ENCODE measurements at regions not wholly inside any gene's neighbourhood (a gene's known extent, or its start where the extent isn't known, plus 50 kb on each side); places are given as distances from the start of the nearest gene placed in this dataset.

- Histone ChIP-seq H4K20me1 (ENCODE audit: control insufficient read depth, insufficient read depth, low read length, poor library complexity, severe bottlenecking) (no peaks in the 10 kb centered on the region), H3K36me3 (replicated peaks in 1 of 2; ENCODE audit: control extremely low read depth in 1 of 2, control insufficient read depth in 1 of 2, extremely low read depth in 1 of 2, insufficient read depth in 2 of 2, low read length in 1 of 2) (no peaks in the 10 kb centered on the region), H3K4me1 (ENCODE audit: control insufficient read depth in 2 of 2, insufficient read depth in 2 of 2, low read length in 2 of 2) (peaks cover 0 to 3% of the 10 kb centered on the region in 2 donors), H3K4me3 (ENCODE audit: control extremely low read depth in 1 of 5, extremely low read depth in 1 of 5, insufficient read depth in 1 of 5, low read depth in 2 of 5, low read length in 4 of 5) (no peak overlapping the region), H3K79me2 (ENCODE audit: control insufficient read depth, insufficient read depth, low read length) (no peaks in the 10 kb centered on the region), H3K9ac (ENCODE audit: low read length) (no peak overlapping the region), H3K27ac (ENCODE audit: low read length in 2 of 2) (no peak overlapping the region), H3K4me2 (replicated peaks; ENCODE audit: low read depth, low read length, poor library complexity, severe bottlenecking) (no peak overlapping the region), H2AFZ (ENCODE audit: insufficient read depth, low read depth, low read length, poor library complexity, severe bottlenecking) (no peak overlapping the region), H3K9me3 (ENCODE audit: control extremely low read depth in 1 of 3, control insufficient read depth in 2 of 3, insufficient read depth in 1 of 3, low read length in 2 of 3) (no peaks in the 10 kb centered on the region), H3K27me3 (replicated peaks in 1 of 4; ENCODE audit: control extremely low read depth in 1 of 4, control insufficient read depth in 3 of 4, insufficient read depth in 4 of 4, low read length in 3 of 4) (no peaks in the 10 kb centered on the region)
- Mint-ChIP-seq H3K27me3 (no peaks in the 10 kb centered on the region), H3K4me3 (no peak overlapping the region), H3K9me3 (ENCODE audit: insufficient read depth) (no peaks in the 10 kb centered on the region), H3K27ac (no peak overlapping the region), H3K4me1 (peaks cover 3% of the 10 kb centered on the region)
- 74% methylated on average over 7 of the region's 7 CpGs for WGBS (ENCODE audit: insufficient coverage)
- no peak for ATAC-seq (ENCODE audit: low read depth)
- no peak for DNase-seq
- ChIA-PET POLR2A (no interaction called here), CTCF (no interaction called here)
- TF ChIP-seq EZH2 (IDR thresholded peaks at IDR 0.05; ENCODE audit: borderline replicate concordance, insufficient read depth, low read depth, low read length, poor library complexity, severe bottlenecking) (no peak), CTCF (IDR thresholded peaks at IDR 0.05) (no peak)
- intact Hi-C loops (cut with micrococcal nuclease): no loop called here
Measured at GRCh38 chr3:177419904-177420601, 222.8 kb upstream of the TBL1XR1 start.

GRCh38 chr3:177420651-177421480 lies 223.6 kb upstream of the TBL1XR1 start:
- Histone ChIP-seq H3K9me3 (ENCODE audit: control extremely low read depth in 1 of 3, control insufficient read depth in 2 of 3, insufficient read depth in 1 of 3, low read length in 2 of 3) (no peaks in the 10 kb centered on the region), H2AFZ (ENCODE audit: insufficient read depth, low read depth, low read length, poor library complexity, severe bottlenecking) (no peak overlapping the region), H3K27ac (ENCODE audit: low read length in 2 of 2) (no peak overlapping the region), H3K4me3 (ENCODE audit: control extremely low read depth in 1 of 5, extremely low read depth in 1 of 5, insufficient read depth in 1 of 5, low read depth in 2 of 5, low read length in 4 of 5) (no peak overlapping the region), H3K36me3 (replicated peaks in 1 of 2; ENCODE audit: control extremely low read depth in 1 of 2, control insufficient read depth in 1 of 2, extremely low read depth in 1 of 2, insufficient read depth in 2 of 2, low read length in 1 of 2) (no peaks in the 10 kb centered on the region), H3K27me3 (replicated peaks in 1 of 4; ENCODE audit: control extremely low read depth in 1 of 4, control insufficient read depth in 3 of 4, insufficient read depth in 4 of 4, low read length in 3 of 4) (no peaks in the 10 kb centered on the region), H3K9ac (ENCODE audit: low read length) (no peak overlapping the region), H3K4me2 (replicated peaks; ENCODE audit: low read depth, low read length, poor library complexity, severe bottlenecking) (no peak overlapping the region), H3K79me2 (ENCODE audit: control insufficient read depth, insufficient read depth, low read length) (no peaks in the 10 kb centered on the region), H4K20me1 (ENCODE audit: control insufficient read depth, insufficient read depth, low read length, poor library complexity, severe bottlenecking) (no peaks in the 10 kb centered on the region), H3K4me1 (ENCODE audit: control insufficient read depth in 2 of 2, insufficient read depth in 2 of 2, low read length in 2 of 2) (peaks cover 0 to 3% of the 10 kb centered on the region in 2 donors)
- Mint-ChIP-seq H3K4me3 (no peak overlapping the region), H3K27ac (no peak overlapping the region), H3K9me3 (ENCODE audit: insufficient read depth) (no peaks in the 10 kb centered on the region), H3K4me1 (peaks cover 3% of the 10 kb centered on the region), H3K27me3 (no peaks in the 10 kb centered on the region)
- intact Hi-C loops (cut with micrococcal nuclease): no loop called here
- TF ChIP-seq EZH2 (IDR thresholded peaks at IDR 0.05; ENCODE audit: borderline replicate concordance, insufficient read depth, low read depth, low read length, poor library complexity, severe bottlenecking) (no peak), CTCF (IDR thresholded peaks at IDR 0.05) (no peak)
- POLR2A ChIA-PET: no interaction called here
- DNase-seq (no peak), ATAC-seq (ENCODE audit: low read depth) (no peak)
- WGBS (ENCODE audit: insufficient coverage): 80% methylated on average over 3 of the region's 6 CpGs
- CTCF ChIA-PET: no interaction called here
